ENCODE measurements at regions not wholly inside any gene's neighbourhood (a gene's known extent, or its start where the extent isn't known, plus 50 kb on each side); places are given as distances from the start of the nearest gene placed in this dataset.
A peak's percentile ranks its signal among the peaks of the same experiment; 100 is the strongest.

- H3K79me2 ChIP-seq (ENCODE audit: control insufficient read depth, insufficient read depth, low read length) = no peaks in the 10 kb centered on the region
- FAIRE-seq (no peak), DNase-seq (ENCODE audit: low read depth, low spot score) (no peak)
- H3K9me3 ChIP-seq (ENCODE audit: control insufficient read depth, low read depth, low read length) = peaks cover 10% of the 10 kb centered on the region
- H2AFZ ChIP-seq (ENCODE audit: control insufficient read depth, low read length) = peak overlapping the region; percentile 65
- H3K4me2 ChIP-seq (ENCODE audit: control insufficient read depth, extremely low read depth, insufficient read depth, low read depth, low read length) = peak overlapping the region; percentile 48
- H3K27ac ChIP-seq (ENCODE audit: control insufficient read depth, insufficient read depth, low read length) = no peak overlapping the region
- H3K36me3 ChIP-seq (ENCODE audit: control insufficient read depth in 2 of 2, extremely low read depth in 1 of 2, insufficient read depth in 2 of 2, low read length in 2 of 2) = no peaks in the 10 kb centered on the region
- TF ChIP-seq CTCF (optimal IDR thresholded peaks at IDR 0.05 in 1 of 3, IDR thresholded peaks at IDR 0.05 in 1 of 3, conservative IDR thresholded peaks at IDR 0.05 in 1 of 3; ENCODE audit: extremely low read depth in 1 of 3, insufficient read depth in 2 of 3, low read length in 3 of 3) (no peak), EZH2 (IDR thresholded peaks at IDR 0.05; ENCODE audit: low read length) (no peak)
- peak overlapping the region in 1 of 3 experiments; percentile 43 for H3K4me3 ChIP-seq (ENCODE audit: control insufficient read depth in 2 of 3, extremely low read depth in 1 of 3, insufficient read depth in 2 of 3, low read depth in 1 of 3, low read length in 3 of 3)
- no peaks in the 10 kb centered on the region for H3K9me1 ChIP-seq (ENCODE audit: control insufficient read depth, extremely low read depth, insufficient read depth, low read length)
- H4K20me1 ChIP-seq (ENCODE audit: control insufficient read depth, extremely low read depth, insufficient read depth, low read length) = no peaks in the 10 kb centered on the region
- H3K9ac ChIP-seq (ENCODE audit: control insufficient read depth, extremely low read depth, insufficient read depth, low read length) = no peak overlapping the region
- peaks cover 4% of the 10 kb centered on the region for H3K4me1 ChIP-seq (ENCODE audit: control insufficient read depth, extremely low read depth, insufficient read depth, low read length)
- peaks cover 16% of the 10 kb centered on the region for H3K27me3 ChIP-seq (ENCODE audit: control insufficient read depth, extremely low read depth, insufficient read depth, low read length)
- dilution Hi-C loops (cut with MboI; ENCODE audit: extremely low pct_ligation_motif_present, low sequenced_read_pairs) = no loop called here
These were observed 98.3 kb downstream of the PDGFA start for GRCh38 chr7:421136-421991.

GRCh38 chr7:422191-422885 is 97.3 kb downstream of the PDGFA start:
- H3K4me2 ChIP-seq (ENCODE audit: control insufficient read depth, extremely low read depth, insufficient read depth, low read depth, low read length) = no peak overlapping the region
- H3K9ac ChIP-seq (ENCODE audit: control insufficient read depth, extremely low read depth, insufficient read depth, low read length) = no peak overlapping the region
- no peaks in the 10 kb centered on the region for H3K79me2 ChIP-seq (ENCODE audit: control insufficient read depth, insufficient read depth, low read length)
- H3K4me3 ChIP-seq (ENCODE audit: control insufficient read depth in 2 of 3, extremely low read depth in 1 of 3, insufficient read depth in 2 of 3, low read depth in 1 of 3, low read length in 3 of 3) = no peak overlapping the region
- H3K27me3 ChIP-seq (ENCODE audit: control insufficient read depth, extremely low read depth, insufficient read depth, low read length) = peaks cover 23% of the 10 kb centered on the region
- peaks cover 8% of the 10 kb centered on the region for H3K9me3 ChIP-seq (ENCODE audit: control insufficient read depth, low read depth, low read length)
- TF ChIP-seq CTCF (optimal IDR thresholded peaks at IDR 0.05 in 1 of 3, IDR thresholded peaks at IDR 0.05 in 1 of 3, conservative IDR thresholded peaks at IDR 0.05 in 1 of 3; ENCODE audit: extremely low read depth in 1 of 3, insufficient read depth in 2 of 3, low read length in 3 of 3) = no peak
- TF ChIP-seq EZH2 (IDR thresholded peaks at IDR 0.05; ENCODE audit: low read length) = no peak
- H3K27ac ChIP-seq (ENCODE audit: control insufficient read depth, insufficient read depth, low read length) = no peak overlapping the region
- H3K4me1 ChIP-seq (ENCODE audit: control insufficient read depth, extremely low read depth, insufficient read depth, low read length) = peaks cover 4% of the 10 kb centered on the region
- dilution Hi-C loops (cut with MboI; ENCODE audit: extremely low pct_ligation_motif_present, low sequenced_read_pairs) = no loop called here
- FAIRE-seq = no peak
- no peaks in the 10 kb centered on the region for H3K9me1 ChIP-seq (ENCODE audit: control insufficient read depth, extremely low read depth, insufficient read depth, low read length)
- no peaks in the 10 kb centered on the region for H4K20me1 ChIP-seq (ENCODE audit: control insufficient read depth, extremely low read depth, insufficient read depth, low read length)
- no peak overlapping the region for H2AFZ ChIP-seq (ENCODE audit: control insufficient read depth, low read length)
- DNase-seq (ENCODE audit: low read depth, low spot score) = no peak
- no peaks in the 10 kb centered on the region for H3K36me3 ChIP-seq (ENCODE audit: control insufficient read depth in 2 of 2, extremely low read depth in 1 of 2, insufficient read depth in 2 of 2, low read length in 2 of 2)

Measured in keratinocyte (primary cell).